Smooth muscle cell (in vitro differentiated cells): ENCODE measurements at regions not wholly inside any gene's neighbourhood (a gene's known extent, or its start where the extent isn't known, plus 50 kb on each side); places are given as distances from the start of the nearest gene placed in this dataset.
"Not testable (repeated sequence)": the region's sequence is repeated elsewhere in the genome, so short reads cannot be mapped to it uniquely, and the experiment has no call there.

Experiments
- DNase-seq: peaks from one replicate; lab custom pipeline; 2025; ENCODE audit not compliant: unreplicated experiment; lab: John Stamatoyannopoulos, UW
- H2AFZ ChIP-seq: fragments of 200-600 bp; sonication (generic); 2 replicates; pipeline ENCODE4 v1.6.0; 2016; ENCODE audit warnings: antibody characterized with exemption, low read depth, mild to moderate bottlenecking
- H3F3A ChIP-seq: fragments of 200-600 bp; sonication (generic); 2 replicates; pipeline ENCODE4 v1.6.0; 2017; ENCODE audit warnings: antibody characterized with exemption, low read depth
- H3K27ac ChIP-seq: fragments of 200-600 bp; sonication (generic); 2 replicates; pipeline ENCODE4 v1.5.1; 2016; ENCODE audit warnings: low read depth, mild to moderate bottlenecking
- H3K27me3 ChIP-seq: fragments of 200-600 bp; sonication (generic); 2 replicates; pipeline ENCODE4 v1.6.1; 2016; ENCODE audit warnings: low read depth, mild to moderate bottlenecking
- H3K36me3 ChIP-seq: fragments of 200-600 bp; sonication (generic); 2 replicates; pipeline ENCODE4 v1.5.1; 2016; ENCODE audit warnings: low read depth
- H3K4me1 ChIP-seq: fragments of 200-600 bp; sonication (generic); 2 replicates; pipeline ENCODE4 v1.5.1; 2016; ENCODE audit warnings: low read depth
- H3K4me2 ChIP-seq: fragments of 200-600 bp; sonication (generic); 2 replicates; pipeline ENCODE4 v1.6.0; 2016; ENCODE audit warnings: mild to moderate bottlenecking
- H3K4me3 ChIP-seq: fragments of 200-600 bp; sonication (generic); 2 replicates; pipeline ENCODE4 v1.5.1; 2016; ENCODE audit warnings: mild to moderate bottlenecking
- H3K79me2 ChIP-seq: fragments of 200-600 bp; sonication (generic); 2 replicates; pipeline ENCODE4 v1.6.0; 2016; ENCODE audit warnings: low read depth, mild to moderate bottlenecking
- H3K9ac ChIP-seq: fragments of 200-600 bp; sonication (generic); 2 replicates; pipeline ENCODE4 v1.6.0; 2016; ENCODE audit warnings: low read depth
- H3K9me3 ChIP-seq: fragments of 200-600 bp; sonication (generic); replicated peaks from 2 replicates; pipeline ENCODE4 v1.5.1; 2016; ENCODE audit warnings: low read depth
- H4K20me1 ChIP-seq: fragments of 200-600 bp; sonication (generic); 2 replicates; pipeline ENCODE4 v1.6.0; 2016; ENCODE audit warnings: low read depth
- CTCF ChIP-seq: fragments of 200-600 bp; sonication (generic); IDR thresholded peaks from 2 replicates; pipeline ENCODE4 v1.5.1; 2017; ENCODE audit warnings: borderline replicate concordance, mild to moderate bottlenecking, antibody characterized with exemption; ENCODE audit not compliant: insufficient read depth, poor library complexity, severe bottlenecking
- WGBS: methylation state at CpG from one replicate; pipeline ENCODE4 v1.1.7; 2016; ENCODE audit warnings: low lambda C conversion rate; 5-methylcytosine and 5-hydroxymethylcytosine counted together

GRCh38 chr4:187125062-187125461 lies 401.4 kb upstream of the FAT1 start:
- no peaks in the 10 kb centered on the region for H3K27me3 ChIP-seq
- WGBS: 95% methylated on average over 19 of the region's 19 CpGs
- H3K27ac ChIP-seq: no peak overlapping the region
- H2AFZ ChIP-seq: no peak overlapping the region
- no peak overlapping the region for H3K9ac ChIP-seq
- no peaks in the 10 kb centered on the region for H3K36me3 ChIP-seq
- no peak for TF ChIP-seq CTCF
- H3K4me1 ChIP-seq: peaks cover 4% of the 10 kb centered on the region
- no peak overlapping the region for H3K4me3 ChIP-seq
- no peak overlapping the region for H3K4me2 ChIP-seq
- H4K20me1 ChIP-seq: no peaks in the 10 kb centered on the region
- no peaks in the 10 kb centered on the region for H3F3A ChIP-seq
- no peaks in the 10 kb centered on the region for H3K9me3 ChIP-seq
- H3K79me2 ChIP-seq: no peaks in the 10 kb centered on the region
- DNase-seq: no peak

- Histone ChIP-seq H3K4me3 (no peak overlapping the region), H2AFZ (no peak overlapping the region), H3K36me3 (no peaks in the 10 kb centered on the region), H3K27me3 (no peaks in the 10 kb centered on the region), H3K4me2 (no peak overlapping the region), H3F3A (no peaks in the 10 kb centered on the region), H3K27ac (peak overlapping the region; percentile 87), H3K79me2 (no peaks in the 10 kb centered on the region), H3K9ac (no peak overlapping the region), H4K20me1 (no peaks in the 10 kb centered on the region), H3K4me1 (peaks cover 4% of the 10 kb centered on the region), H3K9me3 (no peaks in the 10 kb centered on the region)
- 46% methylated on average over 3 of the region's 3 CpGs for WGBS
- no peak for TF ChIP-seq CTCF
- DNase-seq: no peak
These were observed 403.8 kb upstream of the FAT1 start for GRCh38 chr4:187127456-187127855.

- H3K9ac ChIP-seq: peak overlapping the region; percentile 63
- no peaks in the 10 kb centered on the region for H3K36me3 ChIP-seq
- H3K79me2 ChIP-seq: no peaks in the 10 kb centered on the region
- no peaks in the 10 kb centered on the region for H3K27me3 ChIP-seq
- peak overlapping the region; percentile 34 for H3K4me2 ChIP-seq
- no peak for TF ChIP-seq CTCF
- no peak overlapping the region for H2AFZ ChIP-seq
- no peaks in the 10 kb centered on the region for H4K20me1 ChIP-seq
- no peaks in the 10 kb centered on the region for H3K9me3 ChIP-seq
- WGBS: 60% methylated on average over 11 of the region's 11 CpGs
- DNase-seq: no peak
- peak overlapping the region; percentile 87 for H3K27ac ChIP-seq
- peaks cover 4% of the 10 kb centered on the region for H3K4me1 ChIP-seq
- no peaks in the 10 kb centered on the region for H3F3A ChIP-seq
- no peak overlapping the region for H3K4me3 ChIP-seq
These were observed 404.6 kb upstream of the FAT1 start for GRCh38 chr4:187128222-187128621.

- Histone ChIP-seq H3K79me2 (no peaks in the 10 kb centered on the region), H4K20me1 (no peaks in the 10 kb centered on the region), H3K9me3 (no peaks in the 10 kb centered on the region), H2AFZ (no peak overlapping the region), H3K27ac (peak overlapping the region; percentile 87), H3K4me2 (no peak overlapping the region), H3F3A (no peaks in the 10 kb centered on the region), H3K9ac (peak overlapping the region; percentile 63), H3K4me3 (no peak overlapping the region), H3K4me1 (peaks cover 4% of the 10 kb centered on the region), H3K36me3 (no peaks in the 10 kb centered on the region), H3K27me3 (no peaks in the 10 kb centered on the region)
- WGBS: 68% methylated on average over 8 of the region's 8 CpGs
- TF ChIP-seq CTCF: no peak
- no peak for DNase-seq
These were observed 405.3 kb upstream of the FAT1 start for GRCh38 chr4:187128976-187129375.

GRCh38 chr4:187131826-187132225 lies 408.2 kb upstream of the FAT1 start:
- not testable (repeated sequence) for H3K9ac ChIP-seq, H3K4me2 ChIP-seq, DNase-seq, H3K79me2 ChIP-seq, H3K9me3 ChIP-seq, H3F3A ChIP-seq, H3K4me3 ChIP-seq, H2AFZ ChIP-seq, H3K36me3 ChIP-seq, H3K27me3 ChIP-seq, H3K4me1 ChIP-seq, H4K20me1 ChIP-seq, H3K27ac ChIP-seq
- WGBS: 97% methylated on average over 1 of the region's 1 CpG
